ENCODE measurements at regions not wholly inside any gene's neighbourhood (a gene's known extent, or its start where the extent isn't known, plus 50 kb on each side); places are given as distances from the start of the nearest gene placed in this dataset.

DNA sequence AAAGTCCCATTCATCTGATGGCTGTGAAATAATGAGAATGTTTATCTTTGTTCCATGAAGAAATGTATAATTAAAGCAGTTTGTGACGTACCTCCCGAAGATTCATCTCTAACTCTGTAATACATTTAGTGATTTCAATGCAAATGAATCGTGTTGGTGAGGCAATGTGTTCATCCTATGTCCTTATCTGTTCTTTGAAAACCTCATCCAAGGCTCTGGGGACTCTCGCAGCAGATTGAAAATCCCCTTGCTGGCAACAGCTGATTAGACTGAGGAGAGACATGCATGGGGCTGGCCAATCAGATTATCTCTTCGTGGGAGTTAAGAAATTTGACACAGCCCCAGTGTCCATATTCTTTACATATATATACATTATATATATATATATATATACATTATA lies 1095.4 kb upstream of the EEF2KMT start:
- no peaks in the 10 kb centered on the region for H3K4me1 Mint-ChIP-seq
- H3K36me3 ChIP-seq (ENCODE audit: insufficient read depth, low read length) = no peaks in the 10 kb centered on the region
- no peaks in the 10 kb centered on the region for H3K9me3 ChIP-seq (ENCODE audit: low read length)
- no peak overlapping the region for H3K27ac Mint-ChIP-seq
- no peak overlapping the region for H3K4me3 Mint-ChIP-seq
- no peak overlapping the region for H3K27ac ChIP-seq (ENCODE audit: low read depth, low read length)
- no peaks in the 10 kb centered on the region for H3K27me3 ChIP-seq (ENCODE audit: insufficient read depth, low read length, poor library complexity, severe bottlenecking)
- H3K4me3 ChIP-seq (ENCODE audit: low read length) = no peak overlapping the region
- DNase-seq = no peak
- no peaks in the 10 kb centered on the region for H3K36me3 Mint-ChIP-seq
- H3K9me3 Mint-ChIP-seq = peaks cover 4 to 13% (median 9%) of the 10 kb centered on the region in 5 donors
- ChIA-PET POLR2A (no interaction called here), CTCF (no interaction called here)
- H3K4me1 ChIP-seq (ENCODE audit: insufficient read depth, low read length) = no peaks in the 10 kb centered on the region
- H3K27me3 Mint-ChIP-seq = no peaks in the 10 kb centered on the region

DNA sequence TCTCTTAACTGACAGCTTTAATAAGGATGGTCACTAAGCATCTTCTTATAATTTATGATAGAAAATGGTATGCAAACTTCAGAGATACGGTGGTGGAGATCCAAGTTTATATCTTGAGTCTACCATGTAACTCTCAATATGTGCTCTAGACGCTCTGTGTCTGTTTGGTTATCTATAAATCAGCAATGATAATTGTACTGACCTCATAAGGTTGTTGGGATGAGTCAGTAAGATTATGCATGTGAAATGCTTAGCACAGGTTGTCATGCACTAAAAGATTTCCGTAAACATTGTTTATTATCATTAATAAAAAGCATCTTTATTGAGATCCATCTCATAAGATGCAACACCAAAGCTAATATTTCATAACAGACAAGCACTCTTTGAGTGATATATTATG lies 1094.9 kb upstream of the EEF2KMT start:
- Mint-ChIP-seq H3K27me3 (no peaks in the 10 kb centered on the region), H3K4me3 (no peak overlapping the region), H3K9me3 (peaks cover 4 to 13% (median 6%) of the 10 kb centered on the region in 5 donors), H3K36me3 (no peaks in the 10 kb centered on the region), H3K27ac (no peak overlapping the region), H3K4me1 (no peaks in the 10 kb centered on the region)
- Histone ChIP-seq H3K36me3 (ENCODE audit: insufficient read depth, low read length) (no peaks in the 10 kb centered on the region), H3K9me3 (ENCODE audit: low read length) (no peaks in the 10 kb centered on the region), H3K4me3 (ENCODE audit: low read length) (no peak overlapping the region), H3K27ac (ENCODE audit: low read depth, low read length) (no peak overlapping the region), H3K27me3 (ENCODE audit: insufficient read depth, low read length, poor library complexity, severe bottlenecking) (no peaks in the 10 kb centered on the region), H3K4me1 (ENCODE audit: insufficient read depth, low read length) (no peaks in the 10 kb centered on the region)
- CTCF ChIA-PET = no interaction called here
- DNase-seq = no peak
- POLR2A ChIA-PET = no interaction called here

DNA sequence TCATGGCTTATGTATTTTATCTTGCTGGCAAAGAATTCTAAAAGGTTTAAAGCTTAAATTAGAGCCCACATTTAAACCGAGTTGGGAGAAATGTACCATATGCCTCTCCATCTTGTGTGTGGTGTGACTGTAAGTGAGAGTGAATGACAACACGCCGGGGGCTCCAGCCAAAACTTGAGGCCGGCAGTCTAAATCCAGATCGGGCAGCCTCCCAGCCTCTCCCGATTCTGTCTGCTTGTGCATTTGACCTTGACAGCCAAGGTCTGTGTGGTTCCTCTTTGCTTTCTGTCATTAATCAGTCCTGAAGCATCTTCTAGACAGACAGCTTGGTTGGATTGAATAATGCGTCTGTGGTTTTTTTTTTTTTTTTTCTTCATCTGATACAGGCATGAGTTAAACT lies 1093.2 kb upstream of the EEF2KMT start:
- H3K27ac Mint-ChIP-seq = no peak overlapping the region
- H3K36me3 Mint-ChIP-seq = no peaks in the 10 kb centered on the region
- Histone ChIP-seq H3K36me3 (ENCODE audit: insufficient read depth, low read length) (no peaks in the 10 kb centered on the region), H3K4me1 (ENCODE audit: insufficient read depth, low read length) (no peaks in the 10 kb centered on the region), H3K9me3 (ENCODE audit: low read length) (no peaks in the 10 kb centered on the region), H3K27me3 (ENCODE audit: insufficient read depth, low read length, poor library complexity, severe bottlenecking) (no peaks in the 10 kb centered on the region), H3K27ac (ENCODE audit: low read depth, low read length) (no peak overlapping the region), H3K4me3 (ENCODE audit: low read length) (no peak overlapping the region)
- POLR2A ChIA-PET = no interaction called here
- peaks cover 4 to 9% (median 5%) of the 10 kb centered on the region in 5 donors for H3K9me3 Mint-ChIP-seq
- DNase-seq = no peak
- H3K4me1 Mint-ChIP-seq = no peaks in the 10 kb centered on the region
- no peaks in the 10 kb centered on the region for H3K27me3 Mint-ChIP-seq
- no peak overlapping the region for H3K4me3 Mint-ChIP-seq
- CTCF ChIA-PET = no interaction called here

DNA sequence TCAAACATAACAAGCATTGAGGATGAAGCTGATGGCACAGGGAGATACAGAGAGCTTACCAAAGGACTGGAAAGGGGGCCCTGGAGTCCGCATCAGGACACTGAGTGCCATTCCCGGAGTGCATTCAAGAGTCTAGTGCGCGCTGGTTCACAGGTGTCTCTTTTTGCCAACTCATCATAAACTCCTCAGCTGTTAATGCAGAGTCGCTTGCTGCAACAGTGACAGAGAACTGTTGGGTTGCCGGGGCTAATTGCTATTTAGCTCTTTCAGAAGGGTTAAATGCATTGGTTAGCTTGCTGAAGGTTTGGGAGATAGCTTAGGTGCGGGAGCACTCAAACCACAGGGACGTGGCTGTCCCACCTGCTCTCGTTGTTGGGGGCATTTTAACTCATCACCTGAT lies 1091.6 kb upstream of the EEF2KMT start:
- no peaks in the 10 kb centered on the region for H3K27me3 Mint-ChIP-seq
- Histone ChIP-seq H3K4me3 (ENCODE audit: low read length) (no peak overlapping the region), H3K36me3 (ENCODE audit: insufficient read depth, low read length) (no peaks in the 10 kb centered on the region), H3K4me1 (ENCODE audit: insufficient read depth, low read length) (no peaks in the 10 kb centered on the region), H3K27ac (ENCODE audit: low read depth, low read length) (no peak overlapping the region), H3K27me3 (ENCODE audit: insufficient read depth, low read length, poor library complexity, severe bottlenecking) (no peaks in the 10 kb centered on the region), H3K9me3 (ENCODE audit: low read length) (no peaks in the 10 kb centered on the region)
- ChIA-PET CTCF (no interaction called here), POLR2A (no interaction called here)
- H3K4me1 Mint-ChIP-seq = no peaks in the 10 kb centered on the region
- no peak for DNase-seq
- peaks cover under 1 to 6% (median 2%) of the 10 kb centered on the region in 5 donors for H3K9me3 Mint-ChIP-seq
- no peak overlapping the region for H3K27ac Mint-ChIP-seq
- no peak overlapping the region for H3K4me3 Mint-ChIP-seq
- H3K36me3 Mint-ChIP-seq = no peaks in the 10 kb centered on the region

DNA sequence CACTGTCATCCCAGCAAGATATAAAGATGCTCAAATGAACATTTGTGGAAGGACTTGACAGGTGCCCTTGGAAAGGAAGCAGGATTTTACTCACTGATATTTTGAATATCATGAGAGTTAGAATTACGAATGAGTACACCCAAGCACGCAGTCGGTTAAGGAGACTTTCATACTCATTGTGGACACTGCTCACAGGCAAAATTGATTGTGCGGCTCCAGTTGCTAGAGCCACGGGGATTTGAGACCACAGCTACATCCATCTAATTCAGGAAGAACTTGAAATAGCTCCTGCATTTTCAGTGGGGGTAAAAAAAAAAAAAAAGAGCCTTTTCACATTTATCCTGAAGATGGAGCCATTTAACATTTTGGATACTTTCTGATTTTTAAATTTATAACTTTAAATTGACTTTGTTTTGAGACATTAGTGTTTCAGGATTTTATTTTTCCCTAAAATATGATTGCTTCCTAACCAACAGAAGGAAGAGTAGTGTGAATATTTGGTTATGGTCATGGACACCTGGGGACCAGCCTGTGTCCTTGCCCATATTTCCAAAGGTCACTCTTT lies 1080.1 kb upstream of the EEF2KMT start:
- H3K9me3 Mint-ChIP-seq = peaks cover 8 to 16% (median 14%) of the 10 kb centered on the region in 5 donors
- H3K27ac Mint-ChIP-seq = no peak overlapping the region
- H3K36me3 ChIP-seq (ENCODE audit: insufficient read depth, low read length) = no peaks in the 10 kb centered on the region
- no peaks in the 10 kb centered on the region for H3K4me1 ChIP-seq (ENCODE audit: insufficient read depth, low read length)
- H3K36me3 Mint-ChIP-seq = no peaks in the 10 kb centered on the region
- no peak overlapping the region for H3K4me3 ChIP-seq (ENCODE audit: low read length)
- no peaks in the 10 kb centered on the region for H3K9me3 ChIP-seq (ENCODE audit: low read length)
- no peaks in the 10 kb centered on the region for H3K27me3 ChIP-seq (ENCODE audit: insufficient read depth, low read length, poor library complexity, severe bottlenecking)
- POLR2A ChIA-PET = no interaction called here
- no peaks in the 10 kb centered on the region for H3K27me3 Mint-ChIP-seq
- CTCF ChIA-PET = no interaction called here
- DNase-seq = no peak
- no peak overlapping the region for H3K27ac ChIP-seq (ENCODE audit: low read depth, low read length)
- H3K4me1 Mint-ChIP-seq = no peaks in the 10 kb centered on the region
- no peak overlapping the region for H3K4me3 Mint-ChIP-seq

DNA sequence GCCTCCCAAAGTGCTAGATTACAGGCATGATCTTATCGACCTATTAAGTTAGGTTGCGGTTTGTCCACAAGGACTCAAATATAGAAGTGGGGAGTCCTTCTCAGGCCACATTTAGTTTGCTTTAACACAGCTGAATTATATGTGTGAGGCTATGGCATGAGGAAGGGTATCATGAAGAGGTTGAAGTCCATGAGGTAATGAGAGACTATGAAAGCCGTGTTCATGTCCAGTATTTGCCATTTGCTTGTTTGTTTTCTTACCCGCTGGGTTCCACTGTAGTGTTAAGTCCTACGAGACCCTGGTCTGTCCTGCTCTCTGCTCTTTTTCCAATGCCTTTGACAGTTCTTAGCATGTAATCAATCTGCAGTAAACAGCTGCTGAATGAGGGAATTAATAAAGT lies 1072.4 kb upstream of the EEF2KMT start:
- no peaks in the 10 kb centered on the region for H3K36me3 Mint-ChIP-seq
- ChIA-PET CTCF (no interaction called here), POLR2A (no interaction called here)
- no peak overlapping the region for H3K4me3 Mint-ChIP-seq
- no peak overlapping the region for H3K27ac Mint-ChIP-seq
- Histone ChIP-seq H3K27ac (ENCODE audit: low read depth, low read length) (no peak overlapping the region), H3K27me3 (ENCODE audit: insufficient read depth, low read length, poor library complexity, severe bottlenecking) (no peaks in the 10 kb centered on the region), H3K9me3 (ENCODE audit: low read length) (no peaks in the 10 kb centered on the region), H3K4me3 (ENCODE audit: low read length) (no peak overlapping the region), H3K36me3 (ENCODE audit: insufficient read depth, low read length) (no peaks in the 10 kb centered on the region), H3K4me1 (ENCODE audit: insufficient read depth, low read length) (no peaks in the 10 kb centered on the region)
- peaks cover 0 to 24% (median 11%) of the 10 kb centered on the region in 5 donors for H3K9me3 Mint-ChIP-seq
- no peaks in the 10 kb centered on the region for H3K4me1 Mint-ChIP-seq
- no peaks in the 10 kb centered on the region for H3K27me3 Mint-ChIP-seq
- DNase-seq = no peak

DNA sequence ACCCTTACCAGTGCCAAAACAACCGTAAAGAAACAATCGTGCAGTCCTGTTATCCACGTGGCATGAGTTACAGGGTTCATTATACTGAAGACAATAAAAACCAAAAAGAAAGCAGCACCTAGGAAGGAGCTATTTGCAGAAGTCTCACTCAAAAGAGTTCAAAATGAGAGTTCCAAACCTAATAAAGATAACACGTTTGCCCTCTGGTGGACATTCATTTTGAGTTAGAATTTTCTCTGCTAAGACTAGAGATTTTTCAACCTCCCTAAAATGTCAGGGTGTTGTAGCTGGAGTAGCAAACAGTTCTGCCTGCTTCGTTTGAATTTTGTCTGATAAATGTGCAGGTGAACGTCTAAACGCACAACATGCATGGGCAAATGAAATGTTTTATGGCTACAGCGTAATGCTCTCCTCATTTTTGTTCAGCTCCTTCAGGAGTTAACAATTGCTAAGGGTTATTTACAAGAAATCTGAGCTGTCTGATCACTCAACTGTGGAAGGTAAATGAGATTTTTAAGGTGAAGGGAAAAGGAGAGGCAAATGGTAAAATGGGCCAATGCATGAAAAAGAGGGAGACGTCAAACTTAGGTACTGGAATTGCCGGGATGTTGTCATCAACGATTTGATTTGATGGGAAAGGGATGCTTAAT lies 1067.9 kb upstream of the EEF2KMT start:
- Histone ChIP-seq H3K4me1 (ENCODE audit: insufficient read depth, low read length) (no peaks in the 10 kb centered on the region), H3K9me3 (ENCODE audit: low read length) (no peaks in the 10 kb centered on the region), H3K36me3 (ENCODE audit: insufficient read depth, low read length) (no peaks in the 10 kb centered on the region), H3K4me3 (ENCODE audit: low read length) (no peak overlapping the region), H3K27ac (ENCODE audit: low read depth, low read length) (no peak overlapping the region), H3K27me3 (ENCODE audit: insufficient read depth, low read length, poor library complexity, severe bottlenecking) (no peaks in the 10 kb centered on the region)
- no peak overlapping the region for H3K4me3 Mint-ChIP-seq
- no peaks in the 10 kb centered on the region for H3K36me3 Mint-ChIP-seq
- no peaks in the 10 kb centered on the region for H3K4me1 Mint-ChIP-seq
- DNase-seq = no peak
- peaks cover 0 to 2% of the 10 kb centered on the region in 2 donors for H3K27me3 Mint-ChIP-seq
- POLR2A ChIA-PET = no interaction called here
- H3K9me3 Mint-ChIP-seq = peaks cover 2 to 15% (median 4%) of the 10 kb centered on the region in 5 donors
- CTCF ChIA-PET = no interaction called here
- no peak overlapping the region for H3K27ac Mint-ChIP-seq

DNA sequence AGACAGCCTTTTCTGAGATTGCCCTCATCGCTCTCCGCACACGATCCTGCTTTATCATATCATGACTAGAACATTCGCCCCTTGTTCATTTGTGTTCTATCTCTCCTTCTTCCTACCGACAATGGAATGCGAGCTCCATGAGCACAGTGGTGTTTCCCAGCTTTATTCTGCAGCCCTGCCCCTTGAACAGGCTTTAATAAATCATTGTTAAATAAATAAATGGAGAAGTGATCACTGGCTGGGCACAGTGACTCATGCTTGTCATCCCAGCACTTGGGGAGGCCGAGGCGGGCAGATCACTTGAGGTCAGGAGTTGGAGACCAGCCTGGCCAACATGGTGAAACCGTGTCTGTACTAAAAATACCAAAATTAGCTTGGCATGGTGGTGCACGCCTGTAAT lies 1063.3 kb upstream of the EEF2KMT start:
- H3K4me1 Mint-ChIP-seq = no peaks in the 10 kb centered on the region
- H3K9me3 Mint-ChIP-seq = peaks cover 0 to 6% (median 5%) of the 10 kb centered on the region in 5 donors
- no peaks in the 10 kb centered on the region for H3K9me3 ChIP-seq (ENCODE audit: low read length)
- H3K27me3 Mint-ChIP-seq = peaks cover 0 to 2% of the 10 kb centered on the region in 2 donors
- H3K4me3 ChIP-seq (ENCODE audit: low read length) = no peak overlapping the region
- H3K27me3 ChIP-seq (ENCODE audit: insufficient read depth, low read length, poor library complexity, severe bottlenecking) = no peaks in the 10 kb centered on the region
- H3K27ac Mint-ChIP-seq = no peak overlapping the region
- no peaks in the 10 kb centered on the region for H3K36me3 Mint-ChIP-seq
- no peaks in the 10 kb centered on the region for H3K36me3 ChIP-seq (ENCODE audit: insufficient read depth, low read length)
- H3K27ac ChIP-seq (ENCODE audit: low read depth, low read length) = no peak overlapping the region
- no peak overlapping the region for H3K4me3 Mint-ChIP-seq
- H3K4me1 ChIP-seq (ENCODE audit: insufficient read depth, low read length) = no peaks in the 10 kb centered on the region
- DNase-seq = no peak
- ChIA-PET CTCF (no interaction called here), POLR2A (no interaction called here)
